GM12873 (cell line): ENCODE measurements at regions not wholly inside any gene's neighbourhood (a gene's known extent, or its start where the extent isn't known, plus 50 kb on each side); places are given as distances from the start of the nearest gene placed in this dataset.

Source experiments
- CTCF ChIP-seq: IDR thresholded peaks from 2 replicates; pipeline ENCODE4 v1.5.1; 2012; ENCODE audit warnings: low read depth, mild to moderate bottlenecking, moderate library complexity, low read length, control low read depth; ENCODE audit not compliant: insufficient read depth; ENCODE audit errors: missing control alignments

- no peak for TF ChIP-seq CTCF
These were observed 216.1 kb downstream of the TTC32 start for GRCh38 chr2:19685731-19686130.

DNA sequence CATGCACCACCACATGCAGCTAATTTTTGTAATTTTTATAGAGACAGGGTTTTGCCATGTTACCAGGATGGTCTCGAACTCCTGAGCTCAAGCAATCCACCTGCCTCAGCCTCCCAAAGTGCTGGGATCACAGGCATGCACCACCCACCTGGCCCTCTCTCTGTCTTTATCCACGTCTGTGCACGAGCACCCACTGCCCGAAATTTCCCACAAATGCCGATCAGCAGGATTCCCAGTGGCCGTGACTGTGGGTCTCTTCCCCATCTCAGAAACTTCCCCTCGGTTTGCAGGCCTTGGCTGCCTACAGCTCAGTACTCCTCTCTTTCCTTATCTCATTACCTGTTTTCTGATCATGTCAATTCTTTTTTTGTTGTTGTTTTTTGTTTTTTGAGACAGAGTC is 217.3 kb downstream of the TTC32 start:
- TF ChIP-seq CTCF, result no peak

GRCh38 chr2:19683556-19683955 is 218.2 kb downstream of the TTC32 start:
- TF ChIP-seq CTCF, result no peak

DNA sequence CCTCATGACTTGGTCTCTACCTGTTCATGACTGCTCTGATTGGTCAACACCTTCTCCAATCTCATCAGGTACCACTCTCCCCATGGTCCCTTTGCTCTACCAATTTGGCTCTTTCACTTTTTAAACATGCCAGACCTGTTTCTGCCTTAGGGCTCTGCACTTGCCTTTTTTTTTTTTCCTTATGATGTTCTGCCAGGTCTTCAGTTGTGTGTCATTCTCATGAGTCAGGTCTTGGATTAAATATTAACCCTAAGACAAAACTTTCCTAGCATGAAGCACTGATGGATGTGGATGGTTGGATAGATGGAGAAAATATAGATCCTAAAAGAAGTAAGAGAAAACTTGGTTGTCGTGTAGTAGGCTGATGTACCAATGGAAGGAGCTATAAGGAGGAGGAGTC is 219.3 kb downstream of the TTC32 start:
- no peak for TF ChIP-seq CTCF

- TF ChIP-seq CTCF, result no peak
These were observed 223.8 kb downstream of the TTC32 start for GRCh38 chr2:19677825-19678518.

DNA sequence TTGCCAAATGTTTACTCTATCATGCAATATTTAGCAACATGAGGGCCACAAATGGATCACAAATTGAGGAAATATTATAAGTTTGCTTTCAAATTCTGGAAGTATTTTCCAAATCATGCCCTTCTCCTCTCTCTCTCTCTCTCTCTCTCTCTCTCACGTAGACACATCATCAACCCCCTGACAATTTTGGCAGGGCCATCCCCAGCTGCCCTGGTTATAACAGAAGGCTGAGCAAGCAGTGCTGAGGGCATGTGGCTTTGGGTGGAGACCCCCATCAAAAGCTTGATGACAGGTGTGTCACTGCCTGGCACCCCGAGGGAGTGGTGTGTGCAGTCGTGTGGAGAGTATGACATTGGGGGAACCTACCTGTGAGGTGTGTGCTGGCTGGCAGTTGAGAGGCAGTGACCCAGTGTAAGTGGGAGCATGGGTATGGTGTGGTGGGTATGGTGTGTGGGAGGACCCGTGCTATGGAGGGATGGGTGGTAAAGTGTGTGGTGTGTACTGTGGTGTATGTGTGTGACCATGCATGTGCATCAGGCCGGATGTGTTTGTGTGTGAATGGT is 224.5 kb downstream of the TTC32 start:
- no peak for TF ChIP-seq CTCF

DNA sequence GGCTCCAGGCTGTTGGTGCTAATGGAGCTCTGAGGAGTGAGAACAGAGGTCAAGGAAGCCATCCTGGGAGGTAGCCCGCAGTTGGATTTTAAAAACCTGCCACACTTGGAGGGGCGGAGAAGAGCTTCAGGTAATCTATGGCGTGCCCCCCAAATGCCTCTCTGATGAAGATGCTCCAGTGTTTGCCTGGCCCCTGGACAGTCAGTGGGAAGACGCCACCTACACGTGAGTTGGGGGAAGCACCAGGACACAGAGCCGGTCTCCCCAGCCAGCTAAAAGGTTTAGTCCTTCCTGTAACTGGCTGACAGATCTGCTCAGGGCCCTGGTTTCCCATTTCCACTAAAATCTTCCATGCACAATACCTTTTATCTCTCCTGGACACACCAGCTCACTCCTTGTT is 225.0 kb downstream of the TTC32 start:
- peak; percentile 23 for TF ChIP-seq CTCF
